Activated CD8-positive, alpha-beta memory T cell treated with anti-CD3 and anti-CD28 coated beads for 4 hours (primary cell): ENCODE measurements at regions not wholly inside any gene's neighbourhood (a gene's known extent, or its start where the extent isn't known, plus 50 kb on each side); places are given as distances from the start of the nearest gene placed in this dataset.

ENCODE experiments used
- DNase-seq, 2 donors: peaks; one replicate each; pipeline ENCODE4 v3.0.0-alpha.2; 2020; ENCODE audit warnings: low read depth in 2 of 2

GRCh38 chr12:107978201-107978600 is 150.9 kb upstream of the WSCD2 start:
- DNase-seq, result no peak

- DNase-seq, result no peak
These were observed 150.4 kb upstream of the WSCD2 start for GRCh38 chr12:107978641-107979040.

GRCh38 chr12:107983756-107984472 is 145.2 kb upstream of the WSCD2 start:
- DNase-seq, result no peak

DNA sequence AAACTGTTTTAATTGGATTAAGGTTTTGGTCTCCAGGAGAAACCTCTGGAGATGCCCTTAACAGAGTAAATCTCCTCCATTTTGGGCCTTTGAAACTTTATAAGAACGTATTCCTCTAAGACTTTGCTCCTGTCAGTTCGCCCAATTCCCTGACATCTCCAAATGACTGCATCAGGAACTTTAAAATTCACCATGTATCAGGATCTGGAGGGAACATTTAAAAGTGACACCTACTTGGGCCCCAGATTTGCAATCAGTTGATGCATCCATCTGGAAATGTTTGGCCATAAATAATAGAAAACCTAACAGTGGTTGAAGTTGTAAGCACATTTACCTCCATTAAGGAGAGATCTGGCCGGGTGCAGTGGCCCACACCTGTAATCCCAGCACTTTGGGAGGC is 144.1 kb upstream of the WSCD2 start:
- DNase-seq, result no peak

- DNase-seq, result no peak
These were observed 142.9 kb upstream of the WSCD2 start for GRCh38 chr12:107986183-107986582.

DNA sequence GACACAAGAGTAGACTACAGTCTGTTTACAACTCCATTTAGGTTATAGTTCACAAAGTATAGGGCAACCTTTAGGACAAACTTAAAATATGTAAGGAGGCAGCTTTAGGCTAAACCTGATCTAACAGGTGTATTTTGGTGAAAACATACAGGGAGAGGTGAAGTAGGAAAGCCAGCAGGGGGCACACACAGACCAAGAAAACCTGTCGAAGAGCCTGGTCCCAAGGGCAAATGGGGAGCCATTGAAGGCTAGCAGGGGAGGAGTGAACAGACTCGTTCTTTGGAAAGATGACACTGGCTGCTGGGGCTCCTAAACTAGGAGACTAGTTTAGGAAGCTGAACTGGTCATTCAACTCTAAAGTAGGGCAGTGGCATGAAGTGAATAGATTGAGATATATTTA is 138.8 kb upstream of the WSCD2 start:
- no peak for DNase-seq

DNA sequence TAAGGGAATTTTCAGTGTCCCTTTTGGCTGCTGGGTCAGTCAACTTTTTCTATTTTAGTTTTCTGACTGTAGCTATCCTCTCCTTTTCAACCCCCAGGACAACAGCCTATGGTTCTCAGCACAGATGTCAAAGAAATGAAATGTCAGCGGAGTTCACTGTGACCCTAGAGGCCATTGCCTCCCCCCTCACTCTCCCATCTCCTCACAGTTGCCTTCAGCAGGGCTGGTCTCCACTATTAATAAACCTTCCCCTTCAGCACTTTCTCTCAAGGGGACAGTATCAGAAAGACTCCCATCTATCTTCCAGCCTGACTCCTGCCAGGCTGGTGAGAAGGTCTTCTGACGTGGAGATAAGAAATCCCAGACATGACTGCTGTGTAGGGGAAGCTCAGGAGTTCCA is 137.1 kb upstream of the WSCD2 start:
- no peak for DNase-seq

- DNase-seq, result no peak
These were observed 136.1 kb upstream of the WSCD2 start for GRCh38 chr12:107992870-107993451.

- no peak for DNase-seq
These were observed 130.2 kb upstream of the WSCD2 start for GRCh38 chr12:107998863-107999262.

DNA sequence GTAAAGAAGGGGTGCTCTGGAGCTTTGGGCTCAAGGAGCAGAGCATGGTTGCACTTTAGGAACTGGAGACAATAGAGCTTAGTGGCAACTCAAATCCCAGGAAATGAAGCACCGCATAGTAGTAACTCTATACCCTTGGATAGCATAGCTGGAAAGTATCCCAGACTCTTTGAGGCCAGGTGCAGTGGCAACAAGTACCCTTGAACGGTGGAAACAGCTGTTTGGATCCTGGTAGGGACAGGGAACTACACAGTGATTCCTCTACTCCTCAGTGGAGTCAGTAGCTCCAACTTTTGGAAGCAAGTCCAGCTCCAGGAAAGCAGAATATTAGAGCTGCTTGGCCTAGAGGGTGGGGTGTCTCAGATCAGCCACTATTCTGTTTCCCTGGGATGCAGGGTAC is 129.0 kb upstream of the WSCD2 start:
- no peak for DNase-seq

DNA sequence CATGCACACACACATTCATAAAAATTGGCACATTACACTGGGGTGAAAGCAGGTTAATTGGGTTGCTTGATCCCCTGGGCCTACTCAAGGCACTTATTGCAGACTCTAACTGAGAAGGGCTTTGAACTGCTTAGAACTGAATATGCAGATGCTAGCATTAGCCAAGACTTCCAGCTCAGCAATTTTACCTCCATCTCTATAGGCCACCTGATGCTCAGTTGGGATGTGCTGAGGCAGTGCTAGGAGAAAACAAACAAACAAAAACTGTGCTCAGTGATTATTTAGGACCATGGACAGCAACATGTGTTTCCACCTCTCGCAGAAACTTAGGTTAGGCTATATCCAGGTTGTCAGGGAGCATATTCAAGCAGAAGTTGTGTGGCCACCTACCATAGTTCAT is 124.8 kb upstream of the WSCD2 start:
- DNase-seq, result no peak

GRCh38 chr12:108008163-108008905 is 120.8 kb upstream of the WSCD2 start:
- no peak for DNase-seq

DNA sequence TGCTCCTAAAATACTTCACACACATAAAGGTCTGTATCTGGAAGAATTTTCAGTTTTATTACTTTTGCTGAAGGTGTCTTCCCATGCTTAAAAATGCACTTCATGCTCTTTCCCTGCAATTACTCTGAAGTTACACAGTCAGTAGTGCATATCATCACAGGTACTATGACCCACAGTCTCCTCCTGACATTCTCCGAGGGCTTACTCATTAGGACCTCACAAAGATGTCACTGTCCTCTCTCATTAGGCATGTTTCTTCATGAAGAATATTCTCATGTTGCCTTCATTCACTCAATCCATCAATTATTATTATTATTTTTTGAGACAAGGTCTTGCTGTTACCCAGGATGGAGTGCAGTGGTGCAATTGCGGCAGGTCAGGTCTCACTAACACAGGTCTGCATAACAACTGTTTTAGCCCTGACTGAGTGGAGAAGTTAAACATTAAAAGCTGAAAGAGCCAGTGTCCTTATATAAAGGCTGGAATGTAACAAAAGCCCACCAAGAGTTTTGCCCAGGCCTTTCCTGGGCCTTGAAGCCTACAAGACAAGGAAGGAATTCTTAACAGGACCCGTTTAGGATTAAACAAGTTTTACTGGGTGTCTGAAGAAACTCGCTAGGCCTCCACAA is 119.5 kb upstream of the WSCD2 start:
- DNase-seq, result no peak

DNA sequence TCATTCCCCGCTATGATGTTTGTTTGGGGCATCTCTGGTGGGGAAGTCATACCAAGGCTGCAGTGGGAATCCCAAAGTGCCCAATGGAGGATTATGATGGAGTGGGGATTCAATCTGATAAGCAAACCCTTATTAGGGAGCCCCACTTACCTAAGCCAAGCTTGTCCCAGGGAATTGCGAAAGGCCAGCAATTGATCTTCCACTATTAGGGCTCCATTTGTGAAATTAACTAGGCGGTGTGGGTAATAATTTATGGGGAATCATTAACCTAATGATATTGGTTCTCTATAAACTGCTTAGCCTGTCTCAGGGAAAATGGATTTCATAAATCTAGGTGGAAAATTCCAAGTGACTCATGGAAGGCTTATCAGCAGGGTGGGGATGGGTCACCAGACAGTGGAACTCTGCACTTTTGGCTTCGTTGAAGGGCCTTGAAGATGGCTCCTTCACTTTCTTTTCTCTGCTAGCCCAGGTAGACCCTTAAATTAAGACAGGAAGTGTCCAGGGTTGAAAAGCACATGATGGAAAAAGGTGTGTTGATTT is 113.0 kb upstream of the WSCD2 start:
- DNase-seq, result no peak

DNA sequence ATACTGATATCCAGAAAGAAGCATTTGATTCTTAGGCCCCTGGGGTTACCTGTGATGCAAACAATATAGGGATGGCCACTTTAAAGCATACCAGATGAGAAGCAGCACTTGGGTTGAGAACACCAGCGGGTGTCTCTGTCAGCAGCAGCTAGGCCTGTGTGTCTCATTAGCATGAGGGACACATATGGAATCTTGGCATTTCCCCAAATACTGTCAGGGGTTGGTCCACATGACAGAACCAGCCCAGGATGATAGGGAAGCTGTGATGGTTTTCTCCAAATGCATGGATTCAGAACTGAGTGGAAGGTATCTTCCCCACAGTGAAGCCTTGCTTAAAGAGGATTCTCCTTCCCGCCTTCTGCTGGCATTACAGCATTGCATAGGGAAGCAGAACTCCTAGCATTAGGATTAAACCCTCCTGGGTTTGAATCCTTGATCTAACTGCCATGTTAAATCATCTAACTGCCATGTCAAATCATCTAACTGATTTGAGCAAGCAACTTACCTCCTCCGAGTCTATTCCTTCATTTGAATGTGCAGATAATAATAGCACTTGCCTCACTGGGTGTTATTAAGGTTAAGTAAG is 111.5 kb upstream of the WSCD2 start:
- no peak for DNase-seq

- DNase-seq, result no peak
These were observed 109.2 kb upstream of the WSCD2 start for GRCh38 chr12:108019862-108020261.

DNA sequence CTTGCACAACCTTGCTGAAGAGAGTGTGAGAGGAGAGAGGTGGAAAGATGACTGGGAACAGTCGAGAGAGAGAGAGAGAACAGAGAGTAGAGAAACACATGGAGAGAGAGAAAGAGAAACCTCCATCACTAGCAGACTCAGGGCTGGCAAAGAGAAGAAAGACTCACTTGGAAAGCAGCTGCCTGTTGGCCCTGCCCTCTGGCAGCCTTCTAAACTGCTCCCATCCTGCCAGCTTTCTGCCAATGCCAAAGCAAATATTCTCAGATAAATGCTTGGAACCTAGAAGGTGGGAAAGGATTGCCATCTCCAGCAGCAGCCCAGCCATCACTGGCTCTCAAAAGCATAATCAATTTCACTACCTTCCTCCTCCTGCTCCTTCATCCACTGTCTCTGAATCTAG is 107.9 kb upstream of the WSCD2 start:
- no peak for DNase-seq

- no peak for DNase-seq
These were observed 107.1 kb upstream of the WSCD2 start for GRCh38 chr12:108021949-108022522.

GRCh38 chr12:108029051-108029835 is 99.8 kb upstream of the WSCD2 start:
- no peak for DNase-seq

GRCh38 chr12:108033090-108033489 is 96.0 kb upstream of the WSCD2 start:
- no peak for DNase-seq

DNA sequence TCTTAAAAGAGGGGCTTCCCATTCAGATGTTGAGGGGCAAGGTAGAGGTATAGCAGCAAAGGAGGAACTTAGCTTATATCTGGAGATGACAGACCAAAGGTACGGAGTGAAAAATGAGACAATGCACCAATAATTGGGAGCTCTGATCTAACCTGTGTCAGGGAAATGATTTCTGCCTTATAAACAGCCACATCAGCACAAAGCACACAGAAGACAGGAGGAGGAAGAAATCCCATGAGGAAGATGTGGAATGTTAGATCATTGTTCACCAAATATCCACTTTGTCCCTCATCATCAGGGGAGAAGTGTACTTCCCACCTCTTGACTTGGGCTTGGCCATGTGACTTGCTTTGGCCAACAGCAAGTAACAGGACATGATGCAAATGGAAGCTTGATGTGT is 93.7 kb upstream of the WSCD2 start:
- DNase-seq, result no peak
